Trophoblast cell (in vitro differentiated cells and primary cell): ENCODE measurements at regions not wholly inside any gene's neighbourhood (a gene's known extent, or its start where the extent isn't known, plus 50 kb on each side); places are given as distances from the start of the nearest gene placed in this dataset.

Source experiments
- DNase-seq, 2 donors: peaks; one replicate each; pipeline ENCODE4 v3.0.0-alpha.2; 2016
- H2AFZ ChIP-seq: 2 replicates; pipeline ENCODE4 v1.6.1; 2013; ENCODE audit warnings: low read length, moderate library complexity, mild to moderate bottlenecking; ENCODE audit not compliant: insufficient read depth, poor library complexity
- H2AK5ac ChIP-seq: 2 replicates; pipeline ENCODE4 v1.6.1; 2013; ENCODE audit warnings: mild to moderate bottlenecking, low read length
- H2BK120ac ChIP-seq: 2 replicates; pipeline ENCODE4 v1.6.1; 2013; ENCODE audit warnings: low read length, mild to moderate bottlenecking, moderate library complexity; ENCODE audit not compliant: insufficient read depth, poor library complexity
- H2BK12ac ChIP-seq: 2 replicates; pipeline ENCODE4 v1.6.1; 2013; ENCODE audit warnings: mild to moderate bottlenecking, low read length, moderate library complexity
- H2BK5ac ChIP-seq: 2 replicates; pipeline ENCODE4 v1.6.1; 2013; ENCODE audit warnings: low read length, low read depth, moderate library complexity, mild to moderate bottlenecking; ENCODE audit not compliant: poor library complexity
- H3K14ac ChIP-seq: 2 replicates; pipeline ENCODE4 v1.6.1; 2013; ENCODE audit warnings: mild to moderate bottlenecking, low read length
- H3K18ac ChIP-seq: 2 replicates; pipeline ENCODE4 v1.6.1; 2013; ENCODE audit warnings: mild to moderate bottlenecking, low read length
- H3K23ac ChIP-seq: 2 replicates; pipeline ENCODE4 v1.6.1; 2013; ENCODE audit warnings: low read length
- H3K27ac ChIP-seq: 2 replicates; pipeline ENCODE4 v1.5.1; 2013; ENCODE audit warnings: low read depth, mild to moderate bottlenecking, inconsistent platforms, low read length, moderate library complexity
- H3K27me3 ChIP-seq: 2 replicates; pipeline ENCODE4 v1.6.1; 2013; ENCODE audit warnings: inconsistent platforms, mild to moderate bottlenecking, low read length, moderate library complexity; ENCODE audit not compliant: insufficient read depth
- H3K36me3 ChIP-seq, 2 experiments: 1 replicate in 1 of 2; 2 replicates in 1 of 2; pipeline ENCODE4 v1.6.1; 2013; ENCODE audit warnings: low read length in 2 of 2, mild to moderate bottlenecking in 2 of 2, moderate library complexity in 1 of 2; ENCODE audit not compliant: insufficient read depth in 2 of 2, control insufficient read depth in 1 of 2
- H3K4ac ChIP-seq: 2 replicates; pipeline ENCODE4 v1.6.1; 2013; ENCODE audit warnings: low read depth, mild to moderate bottlenecking, low read length, moderate library complexity
- H3K4me1 ChIP-seq, 2 experiments: 1 replicate in 1 of 2; 2 replicates in 1 of 2; pipeline ENCODE4 v1.6.1; 2013; ENCODE audit warnings: low read length in 2 of 2, mild to moderate bottlenecking in 2 of 2, moderate library complexity in 1 of 2; ENCODE audit not compliant: insufficient read depth in 2 of 2, control insufficient read depth in 1 of 2
- H3K4me2 ChIP-seq: 2 replicates; pipeline ENCODE4 v1.6.1; 2013; ENCODE audit warnings: inconsistent platforms, mild to moderate bottlenecking, low read length, moderate library complexity
- H3K4me3 ChIP-seq: 2 replicates; pipeline ENCODE4 v1.5.1; 2013; ENCODE audit warnings: mild to moderate bottlenecking, low read depth, low read length, inconsistent platforms
- H3K79me1 ChIP-seq: one replicate; pipeline ENCODE4 v1.6.1; 2013; ENCODE audit warnings: low read length
- H3K79me2 ChIP-seq: 2 replicates; pipeline ENCODE4 v1.6.1; 2013; ENCODE audit warnings: low read length, mild to moderate bottlenecking; ENCODE audit not compliant: control insufficient read depth, insufficient read depth, poor library complexity
- H3K9ac ChIP-seq: 2 replicates; pipeline ENCODE4 v1.6.1; 2013; ENCODE audit warnings: mild to moderate bottlenecking, low read length
- H3K9me3 ChIP-seq: 2 replicates; pipeline ENCODE4 v1.6.1; 2013; ENCODE audit warnings: low read depth, mild to moderate bottlenecking, control low read depth, inconsistent platforms, low read length; ENCODE audit not compliant: insufficient read depth
- H4K12ac ChIP-seq: 2 replicates; pipeline ENCODE4 v1.6.1; 2013; ENCODE audit warnings: low read depth, mild to moderate bottlenecking, low read length, moderate library complexity
- H4K8ac ChIP-seq: 2 replicates; pipeline ENCODE4 v1.6.1; 2013; ENCODE audit warnings: low read depth, mild to moderate bottlenecking, low read length, moderate library complexity
- H4K91ac ChIP-seq: one replicate; pipeline ENCODE4 v1.6.1; 2013; ENCODE audit warnings: low read depth, mild to moderate bottlenecking, low read length, moderate library complexity
- WGBS: extraction: QIAGEN DNeasy Blood & Tissue Kit; methylation state at CpG from one replicate; pipeline ENCODE4 v1.1.7; 2013; ENCODE audit warnings: missing lambda C conversion rate; ENCODE audit not compliant: insufficient read length, insufficient coverage; ENCODE audit errors: extremely low coverage; 5-methylcytosine and 5-hydroxymethylcytosine counted together

GRCh38 chr6:105771313-105771970 lies 314.7 kb upstream of the PRDM1 start:
- Histone ChIP-seq H2BK120ac (no peak overlapping the region), H3K36me3 (no peaks in the 10 kb centered on the region), H3K79me2 (no peaks in the 10 kb centered on the region), H3K9ac (no peak overlapping the region), H3K79me1 (no peaks in the 10 kb centered on the region), H3K18ac (no peak overlapping the region), H3K27ac (no peak overlapping the region), H3K4me3 (no peak overlapping the region), H3K14ac (no peak overlapping the region), H3K23ac (no peak overlapping the region), H3K4ac (no peak overlapping the region), H3K4me2 (no peak overlapping the region), H4K12ac (no peak overlapping the region), H3K4me1 (no peaks in the 10 kb centered on the region), H2BK12ac (no peak overlapping the region), H2AFZ (no peak overlapping the region), H3K9me3 (no peaks in the 10 kb centered on the region), H2BK5ac (no peak overlapping the region), H3K27me3 (no peaks in the 10 kb centered on the region), H4K91ac (no peak overlapping the region), H2AK5ac (no peak overlapping the region), H4K8ac (no peak overlapping the region)
- DNase-seq: no peak
- no CpG with 5 or more reads among the region's 1 CpG for WGBS

- Histone ChIP-seq H3K36me3 (no peaks in the 10 kb centered on the region), H3K14ac (no peak overlapping the region), H3K4me2 (no peak overlapping the region), H3K27me3 (no peaks in the 10 kb centered on the region), H3K18ac (no peak overlapping the region), H4K12ac (no peak overlapping the region), H2BK120ac (no peak overlapping the region), H3K23ac (no peak overlapping the region), H4K91ac (no peak overlapping the region), H4K8ac (no peak overlapping the region), H3K9ac (no peak overlapping the region), H3K4ac (no peak overlapping the region), H3K9me3 (no peaks in the 10 kb centered on the region), H2AFZ (no peak overlapping the region), H2BK5ac (no peak overlapping the region), H2BK12ac (no peak overlapping the region), H3K4me3 (no peak overlapping the region), H3K27ac (no peak overlapping the region), H3K79me1 (no peaks in the 10 kb centered on the region), H3K4me1 (no peaks in the 10 kb centered on the region), H3K79me2 (no peaks in the 10 kb centered on the region), H2AK5ac (no peak overlapping the region)
- WGBS: no CpG with 5 or more reads among the region's 2 CpGs
- DNase-seq: peak; percentile 90 to 95
Observed at GRCh38 chr6:105769987-105770386, 316.1 kb upstream of the PRDM1 start.

- no peak overlapping the region for H2BK12ac ChIP-seq
- H4K8ac ChIP-seq: no peak overlapping the region
- no peak overlapping the region for H3K14ac ChIP-seq
- H3K4ac ChIP-seq: no peak overlapping the region
- H3K18ac ChIP-seq: no peak overlapping the region
- H3K27ac ChIP-seq: no peak overlapping the region
- no peak overlapping the region for H2BK5ac ChIP-seq
- H3K9ac ChIP-seq: no peak overlapping the region
- no peak overlapping the region for H3K4me3 ChIP-seq
- H2AFZ ChIP-seq: no peak overlapping the region
- H3K9me3 ChIP-seq: no peaks in the 10 kb centered on the region
- no peaks in the 10 kb centered on the region for H3K36me3 ChIP-seq
- no peak overlapping the region for H3K4me2 ChIP-seq
- H4K91ac ChIP-seq: no peak overlapping the region
- no peaks in the 10 kb centered on the region for H3K4me1 ChIP-seq
- no peak overlapping the region for H2BK120ac ChIP-seq
- H3K23ac ChIP-seq: no peak overlapping the region
- WGBS: no CpG with 5 or more reads among the region's 1 CpG
- no peaks in the 10 kb centered on the region for H3K79me1 ChIP-seq
- H3K79me2 ChIP-seq: no peaks in the 10 kb centered on the region
- DNase-seq: no peak
- H4K12ac ChIP-seq: no peak overlapping the region
- no peaks in the 10 kb centered on the region for H3K27me3 ChIP-seq
- H2AK5ac ChIP-seq: no peak overlapping the region
Observed at GRCh38 chr6:105769197-105769596, 316.9 kb upstream of the PRDM1 start.

GRCh38 chr6:105767541-105767940 lies 318.6 kb upstream of the PRDM1 start:
- Histone ChIP-seq H3K36me3 (no peaks in the 10 kb centered on the region), H2BK5ac (no peak overlapping the region), H2BK12ac (no peak overlapping the region), H3K9me3 (no peaks in the 10 kb centered on the region), H3K4me2 (no peak overlapping the region), H3K79me2 (no peaks in the 10 kb centered on the region), H2AK5ac (no peak overlapping the region), H4K91ac (no peak overlapping the region), H3K27ac (no peak overlapping the region), H4K8ac (no peak overlapping the region), H3K79me1 (no peaks in the 10 kb centered on the region), H3K4me3 (no peak overlapping the region), H3K4ac (no peak overlapping the region), H3K4me1 (no peaks in the 10 kb centered on the region), H3K23ac (no peak overlapping the region), H2BK120ac (no peak overlapping the region), H3K18ac (no peak overlapping the region), H3K14ac (no peak overlapping the region), H3K9ac (no peak overlapping the region), H4K12ac (no peak overlapping the region), H3K27me3 (no peaks in the 10 kb centered on the region), H2AFZ (no peak overlapping the region)
- DNase-seq: no peak
- WGBS: no CpG with 5 or more reads among the region's 3 CpGs
